H1 (cell line): ENCODE measurements at regions not wholly inside any gene's neighbourhood (a gene's known extent, or its start where the extent isn't known, plus 50 kb on each side); places are given as distances from the start of the nearest gene placed in this dataset.

ENCODE experiments used
- CTCF ChIA-PET: fragments of 300-600 bp; sonication (Branson Sonifier 250); formaldehyde crosslinking; loops from one replicate; lab custom pipeline; 2021; ENCODE audit not compliant: partially characterized antibody; lab: Charles Lee
- POLR2A ChIA-PET: fragments of 300-600 bp; sonication (Branson Sonifier 250); formaldehyde crosslinking; loops from one replicate; lab custom pipeline; 2021; ENCODE audit warnings: inconsistent platforms; ENCODE audit not compliant: partially characterized antibody; lab: Charles Lee
- DNase-seq, 2 experiments: peaks; one replicate each; pipeline versions ENCODE4 v3.0.0 to v3.0.0-alpha.2; 2010 to 2022; ENCODE audit warnings: low spot score in 2 of 2, low read depth in 1 of 2, mixed read lengths in 1 of 2
- FAIRE-seq: peaks from 2 replicates; lab custom pipeline; 2011; peaks lifted over from hg19 to GRCh38; lab: Jason Lieb, UNC
- H2AFZ ChIP-seq: 2 replicates; pipeline ENCODE4 v1.8.1; 2012; ENCODE audit warnings: low read length, inconsistent platforms
- H2AK5ac ChIP-seq: 2 replicates; pipeline ENCODE4 v1.6.1; 2013; ENCODE audit warnings: low read depth, low read length
- H2BK120ac ChIP-seq: replicated peaks from 2 replicates; pipeline ENCODE3; 2013; ENCODE audit warnings: low read depth, low read length, inconsistent platforms
- H2BK12ac ChIP-seq: 2 replicates; pipeline ENCODE4 v1.6.1; 2013; ENCODE audit warnings: low read depth, low read length
- H2BK15ac ChIP-seq: 2 replicates; pipeline ENCODE4 v1.6.1; 2013; ENCODE audit warnings: low read length
- H2BK20ac ChIP-seq: 2 replicates; pipeline ENCODE4 v1.6.1; 2013; ENCODE audit warnings: low read length
- H2BK5ac ChIP-seq: 2 replicates; pipeline ENCODE4 v1.6.1; 2013; ENCODE audit warnings: low read depth, low read length
- H3K14ac ChIP-seq: 2 replicates; pipeline ENCODE4 v1.6.1; 2013; ENCODE audit warnings: inconsistent platforms; ENCODE audit not compliant: insufficient read length
- H3K18ac ChIP-seq: 2 replicates; pipeline ENCODE4 v1.6.1; 2013; ENCODE audit warnings: low read length; ENCODE audit errors: extremely low read depth
- H3K23ac ChIP-seq: 2 replicates; pipeline ENCODE4 v1.6.1; 2013; ENCODE audit warnings: inconsistent platforms; ENCODE audit not compliant: insufficient read length
- H3K23me2 ChIP-seq: 2 replicates; pipeline ENCODE4 v1.6.1; 2013; ENCODE audit warnings: low read depth, low read length
- H3K27ac ChIP-seq: 2 replicates; pipeline ENCODE4 v1.6.1; 2011; ENCODE audit warnings: low read depth, low read length, inconsistent platforms
- H3K27me3 ChIP-seq, 4 experiments: replicated peaks in 1 of 4; 1 replicate in 1 of 4; 2 replicates in 3 of 4; pipeline versions ENCODE4 v1.6.1 to v1.8.1; 2011 to 2013; ENCODE audit warnings: low read length in 3 of 4, mild to moderate bottlenecking in 3 of 4, inconsistent platforms in 2 of 4, mixed read lengths in 2 of 4, moderate library complexity in 1 of 4; ENCODE audit not compliant: control insufficient read depth in 3 of 4, insufficient read depth in 3 of 4; ENCODE audit errors: extremely low read depth in 1 of 4
- H3K36me3 ChIP-seq, 4 experiments: 2 replicates each; pipeline versions ENCODE4 v1.6.1 to v1.8.1; 2011 to 2013; ENCODE audit warnings: mild to moderate bottlenecking in 4 of 4, low read length in 3 of 4, moderate library complexity in 2 of 4, control low read depth in 1 of 4, inconsistent platforms in 1 of 4; ENCODE audit not compliant: insufficient read depth in 4 of 4, control insufficient read depth in 2 of 4
- H3K4ac ChIP-seq: replicated peaks from 2 replicates; pipeline ENCODE3; 2013; ENCODE audit warnings: low read length, low read depth, mixed read lengths, inconsistent platforms; ENCODE audit not compliant: insufficient read length
- H3K4me1 ChIP-seq, 4 experiments: replicated peaks in 1 of 4; 1 replicate in 1 of 4; 2 replicates in 3 of 4; pipeline versions ENCODE4 v1.6.1 to v1.8.1; 2011 to 2013; ENCODE audit warnings: low read length in 3 of 4, inconsistent platforms in 2 of 4, mixed read lengths in 1 of 4; ENCODE audit not compliant: insufficient read depth in 4 of 4, control insufficient read depth in 3 of 4
- H3K4me2 ChIP-seq, 2 experiments: 2 replicates each; pipeline versions ENCODE4 v1.6.1 to v1.8.1; 2011 to 2013; ENCODE audit warnings: low read depth in 2 of 2, low read length in 2 of 2, control low read depth in 1 of 2, inconsistent platforms in 1 of 2, mild to moderate bottlenecking in 1 of 2; ENCODE audit not compliant: insufficient read depth in 1 of 2
- H3K4me3 ChIP-seq, 4 experiments: fragments of 200-600, 300-600 bp in 1 of 4; sonication (generic), shearing (Covaris generic), sonication (Bioruptor Twin) in 1 of 4; 2 replicates each; pipeline versions ENCODE4 v1.5.1 to v1.8.1; 2011 to 2016; ENCODE audit warnings: low read length in 4 of 4, low read depth in 3 of 4, control low read depth in 2 of 4, inconsistent platforms in 2 of 4, mild to moderate bottlenecking in 2 of 4, mixed read lengths in 1 of 4, moderate library complexity in 1 of 4; ENCODE audit not compliant: insufficient read depth in 2 of 4; ENCODE audit errors: extremely low read depth in 1 of 4
- H3K56ac ChIP-seq: replicated peaks from 2 replicates; pipeline ENCODE3; 2013; ENCODE audit warnings: low read depth, mild to moderate bottlenecking, mixed read lengths, low read length, inconsistent platforms; ENCODE audit not compliant: insufficient read length
- H3K79me1 ChIP-seq: 2 replicates; pipeline ENCODE4 v1.6.1; 2013; ENCODE audit warnings: low read depth, low read length, control low read depth
- H3K79me2 ChIP-seq, 2 experiments: 2 replicates each; pipeline versions ENCODE4 v1.6.1 to v1.8.1; 2012 to 2013; ENCODE audit warnings: low read length in 2 of 2, mild to moderate bottlenecking in 2 of 2, inconsistent platforms in 1 of 2; ENCODE audit not compliant: insufficient read depth in 2 of 2, control insufficient read depth in 1 of 2
- H3K9ac ChIP-seq, 4 experiments: replicated peaks in 1 of 4; 1 replicate in 1 of 4; 2 replicates in 3 of 4; pipeline versions ENCODE4 v1.6.1 to v1.8.1; 2011 to 2013; ENCODE audit warnings: low read depth in 3 of 4, low read length in 3 of 4, control low read depth in 2 of 4, mild to moderate bottlenecking in 2 of 4, moderate library complexity in 2 of 4, inconsistent platforms in 1 of 4; ENCODE audit errors: extremely low read depth in 1 of 4
- H3K9me3 ChIP-seq, 2 experiments: 2 replicates each; pipeline versions ENCODE4 v1.6.1 to v1.8.1; 2012 to 2013; ENCODE audit warnings: mild to moderate bottlenecking in 2 of 2, moderate library complexity in 2 of 2, control low read depth in 1 of 2, inconsistent platforms in 1 of 2, low read depth in 1 of 2, low read length in 1 of 2, mixed read lengths in 1 of 2; ENCODE audit not compliant: insufficient read depth in 2 of 2
- H4K20me1 ChIP-seq, 2 experiments: replicated peaks in 1 of 2; 2 replicates each; pipeline versions ENCODE3 to v1.8.1; 2011 to 2013; ENCODE audit warnings: inconsistent platforms in 2 of 2, low read length in 2 of 2, mild to moderate bottlenecking in 1 of 2; ENCODE audit not compliant: insufficient read depth in 2 of 2, control insufficient read depth in 1 of 2
- H4K5ac ChIP-seq: 2 replicates; pipeline ENCODE4 v1.6.1; 2013; ENCODE audit warnings: low read length, low read depth, mixed read lengths, inconsistent platforms; ENCODE audit not compliant: insufficient read length
- H4K8ac ChIP-seq: 2 replicates; pipeline ENCODE4 v1.8.0; 2013; ENCODE audit warnings: mild to moderate bottlenecking, moderate library complexity, low read length, inconsistent platforms; ENCODE audit not compliant: insufficient read depth; ENCODE audit errors: extremely low read depth
- H4K91ac ChIP-seq: replicated peaks from 2 replicates; pipeline ENCODE3; 2013; ENCODE audit warnings: low read length, mixed read lengths, inconsistent platforms; ENCODE audit not compliant: insufficient read length
- KDM4A ChIP-seq: IDR thresholded peaks from one replicate; pipeline ENCODE4 v1.7.1; 2012; ENCODE audit warnings: low read depth, mild to moderate bottlenecking, moderate library complexity, low read length, inconsistent platforms; ENCODE audit not compliant: severe bottlenecking
- NANOG ChIP-seq: IDR thresholded peaks from 2 replicates; pipeline ENCODE4 v1.6.1; 2011; ENCODE audit warnings: low read length, low read depth, mild to moderate bottlenecking, inconsistent platforms; ENCODE audit not compliant: insufficient read depth, poor library complexity, severe bottlenecking
- PHF8 ChIP-seq: fragments of 200-600 bp; sonication (generic); conservative IDR thresholded peaks from 2 replicates; pipeline ENCODE4 v1.7.1; 2012; ENCODE audit warnings: low read depth, mild to moderate bottlenecking, inconsistent platforms, low read length, moderate library complexity
- RBBP5 ChIP-seq: IDR thresholded peaks from 2 replicates; pipeline ENCODE4 v1.7.1; 2012; ENCODE audit warnings: low read depth, mild to moderate bottlenecking, inconsistent platforms, low read length, moderate library complexity, borderline replicate concordance
- SIN3A ChIP-seq, 2 experiments: IDR thresholded peaks in 1 of 2; conservative IDR thresholded peaks in 1 of 2; 2 replicates each; pipeline ENCODE4 v1.6.1; 2011 to 2012; ENCODE audit warnings: low read length in 2 of 2, improper control_type of control experiment in 1 of 2, low read depth in 1 of 2, mild to moderate bottlenecking in 1 of 2
- SIX5 ChIP-seq: IDR thresholded peaks from 2 replicates; pipeline ENCODE4 v1.6.1; 2011; ENCODE audit warnings: mild to moderate bottlenecking, low read depth, low read length
- TAF1 ChIP-seq: IDR thresholded peaks from 2 replicates; pipeline ENCODE4 v1.6.1; 2011; ENCODE audit warnings: mild to moderate bottlenecking, low read depth, low read length
- YY1 ChIP-seq: IDR thresholded peaks from 2 replicates; pipeline ENCODE4 v1.6.1; 2011; ENCODE audit warnings: low read depth, mild to moderate bottlenecking, low read length
- WGBS, 2 experiments: shearing (Covaris generic) in 1 of 2; methylation state at CpG; one replicate each; pipeline versions ENCODE4 v1.1.6 to v1.1.7; 2013 to 2015; ENCODE audit warnings: low lambda C conversion rate in 2 of 2, mixed read lengths in 2 of 2, inconsistent platforms in 1 of 2, low coverage in 1 of 2, missing lambda C conversion rate in 1 of 2; ENCODE audit not compliant: insufficient replicate concordance in 2 of 2, insufficient coverage in 1 of 2, insufficient read length in 1 of 2; ENCODE audit errors: extremely low coverage in 1 of 2, missing lambda C conversion rate in 1 of 2; 5-methylcytosine and 5-hydroxymethylcytosine counted together

DNA sequence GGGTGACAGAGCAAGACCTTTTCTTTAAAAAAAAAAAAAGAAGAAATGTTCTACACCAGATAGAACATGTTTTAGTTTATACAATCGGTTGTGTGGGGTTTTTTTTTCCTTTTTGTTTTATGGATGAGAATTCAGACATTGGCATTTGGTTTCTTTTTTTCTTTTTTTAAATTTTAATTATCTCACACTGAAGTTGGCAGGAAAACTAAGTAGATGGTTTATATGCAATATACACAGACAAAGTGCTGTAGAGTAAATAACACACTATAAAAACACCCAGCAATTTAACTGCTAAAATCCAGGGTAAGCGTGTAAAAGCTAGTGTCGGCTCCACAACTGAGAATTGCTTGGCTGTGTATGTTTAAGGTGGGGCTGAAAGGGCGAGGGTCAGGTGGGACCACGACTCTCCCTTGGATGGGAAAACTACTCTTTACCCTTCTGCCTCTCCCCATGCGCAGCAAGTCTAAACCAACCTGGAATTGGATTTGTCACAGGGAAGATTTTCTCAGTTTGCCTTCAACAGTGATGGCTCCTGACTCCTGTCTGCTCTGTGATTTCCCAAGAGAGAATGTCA is 147.1 kb upstream of the MARCKS start:
- H4K8ac ChIP-seq = no peak overlapping the region
- H2BK120ac ChIP-seq = no peak overlapping the region
- no peak overlapping the region for H2BK15ac ChIP-seq
- H3K79me2 ChIP-seq = no peaks in the 10 kb centered on the region
- H3K36me3 ChIP-seq = no peaks in the 10 kb centered on the region
- no peak overlapping the region for H2BK12ac ChIP-seq
- no peak overlapping the region for H4K5ac ChIP-seq
- no peaks in the 10 kb centered on the region for H3K9me3 ChIP-seq
- H4K20me1 ChIP-seq = no peaks in the 10 kb centered on the region
- WGBS, 2 experiments = 98% methylated on average over 6 of the region's 6 CpGs; no CpG with 5 or more reads in 1 of the 2 experiments
- ChIA-PET POLR2A (no interaction called here), CTCF (interaction anchor here (1.1 to 1.2 kb wide), 2 partner anchors 22 to 149 kb away, joined by 3 read pairs; no protein-coding TSS in a partner anchor)
- H3K14ac ChIP-seq = no peak overlapping the region
- no peak overlapping the region for H2AK5ac ChIP-seq
- H3K4me2 ChIP-seq = no peak overlapping the region
- no peak overlapping the region for H3K9ac ChIP-seq
- H3K4me3 ChIP-seq = no peak overlapping the region
- no peaks in the 10 kb centered on the region for H3K27me3 ChIP-seq
- H3K56ac ChIP-seq = no peak overlapping the region
- 0 out of 2 replicates have a peak overlapping the region, but pooled peaks have one; percentile 81 for H2AFZ ChIP-seq
- H3K4me1 ChIP-seq = 0 out of 7 replicates have a peak, but pooled peaks cover 0 to 2% (median under 1%) of the 10 kb centered on the region in 4 experiments
- TF ChIP-seq SIX5 (no peak), KDM4A (no peak), PHF8 (no peak), YY1 (no peak), NANOG (no peak), RBBP5 (no peak), TAF1 (no peak), SIN3A (conservative IDR thresholded peaks at IDR 0.05 in 1 of 2, IDR thresholded peaks at IDR 0.05 in 1 of 2; ENCODE audit: low read depth in 1 of 2, low read length in 2 of 2) (no peak)
- TF ChIP-seq, all 59 proteins: peak for 0
- Histone ChIP-seq H4K91ac (no peak overlapping the region), H3K27ac (no peak overlapping the region), H2BK20ac (no peak overlapping the region), H3K79me1 (no peaks in the 10 kb centered on the region), H3K18ac (no peak overlapping the region), H3K4ac (no peak overlapping the region), H2BK5ac (no peak overlapping the region), H3K23me2 (no peaks in the 10 kb centered on the region), H3K23ac (no peak overlapping the region)
- FAIRE-seq = no peak
- DNase-seq = no peak
